ENCODE measurements at regions not wholly inside any gene's neighbourhood (a gene's known extent, or its start where the extent isn't known, plus 50 kb on each side); places are given as distances from the start of the nearest gene placed in this dataset.

GRCh38 chr9:20023210-20023905, 234.5 kb upstream of the SLC24A2 start:
- TF ChIP-seq CTCF (conservative IDR thresholded peaks at IDR 0.05) (no peak), ZFX (IDR thresholded peaks at IDR 0.05) (no peak)

All from C4-2B (cell line).